ENCODE measurements at regions not wholly inside any gene's neighbourhood (a gene's known extent, or its start where the extent isn't known, plus 50 kb on each side); places are given as distances from the start of the nearest gene placed in this dataset.

GRCh38 chr5:6273090-6273735 lies 105.1 kb downstream of the MED10 start:
- no peak for DNase-seq
- TF ChIP-seq EZH2 (optimal IDR thresholded peaks at IDR 0.05; ENCODE audit: low read depth, low read length), result no peak
- TF ChIP-seq EZH2phosphoT487 (IDR thresholded peaks at IDR 0.05; ENCODE audit: low read length), result no peak
- Histone ChIP-seq H3K27me3 (replicated peaks; ENCODE audit: insufficient read depth, low read length) (no peaks in the 10 kb centered on the region), H3K4me3 (ENCODE audit: low read length) (no peak overlapping the region), H3F3A (ENCODE audit: insufficient read depth, low read length) (no peaks in the 10 kb centered on the region), H3K9me2 (replicated peaks; ENCODE audit: insufficient read depth, low read length) (no peaks in the 10 kb centered on the region), H3K36me3 (replicated peaks; ENCODE audit: insufficient read depth, low read length) (no peaks in the 10 kb centered on the region), H2AFZ (ENCODE audit: low read length) (no peak overlapping the region), H3K4me1 (ENCODE audit: low read length) (peaks cover under 1% of the 10 kb centered on the region; the same call in 1 of the 2 replicates), H3K9me3 (replicated peaks; ENCODE audit: insufficient read depth, low read length) (no peaks in the 10 kb centered on the region), H4K20me1 (ENCODE audit: insufficient read depth, low read length) (no peaks in the 10 kb centered on the region), H3K4me2 (ENCODE audit: low read depth, low read length) (no peak overlapping the region), H3K9ac (ENCODE audit: low read length) (no peak overlapping the region), H3K79me2 (ENCODE audit: low read length) (no peaks in the 10 kb centered on the region), H3K27ac (ENCODE audit: low read length) (no peak overlapping the region)

- Histone ChIP-seq H3K36me3 (replicated peaks; ENCODE audit: insufficient read depth, low read length) (no peaks in the 10 kb centered on the region), H3K9me2 (replicated peaks; ENCODE audit: insufficient read depth, low read length) (no peaks in the 10 kb centered on the region), H3F3A (ENCODE audit: insufficient read depth, low read length) (no peaks in the 10 kb centered on the region), H3K4me1 (ENCODE audit: low read length) (peaks cover 25% of the 10 kb centered on the region), H3K4me2 (ENCODE audit: low read depth, low read length) (no peak overlapping the region), H2AFZ (ENCODE audit: low read length) (no peak overlapping the region), H3K79me2 (ENCODE audit: low read length) (no peaks in the 10 kb centered on the region), H4K20me1 (ENCODE audit: insufficient read depth, low read length) (no peaks in the 10 kb centered on the region), H3K9ac (ENCODE audit: low read length) (no peak overlapping the region), H3K27me3 (replicated peaks; ENCODE audit: insufficient read depth, low read length) (no peaks in the 10 kb centered on the region), H3K4me3 (ENCODE audit: low read length) (no peak overlapping the region), H3K27ac (ENCODE audit: low read length) (no peak overlapping the region), H3K9me3 (replicated peaks; ENCODE audit: insufficient read depth, low read length) (no peaks in the 10 kb centered on the region)
- TF ChIP-seq CTCF (IDR thresholded peaks at IDR 0.05; ENCODE audit: low read length) (no peak), EZH2 (optimal IDR thresholded peaks at IDR 0.05; ENCODE audit: low read depth, low read length) (no peak), EZH2phosphoT487 (IDR thresholded peaks at IDR 0.05; ENCODE audit: low read length) (no peak)
- DNase-seq, result no peak
Observed at GRCh38 chr5:6269925-6270324, 108.4 kb downstream of the MED10 start.

- H3K4me1 ChIP-seq (ENCODE audit: low read length), result peaks cover 25% of the 10 kb centered on the region
- H3K9me2 ChIP-seq (replicated peaks; ENCODE audit: insufficient read depth, low read length), result no peaks in the 10 kb centered on the region
- H3K27me3 ChIP-seq (replicated peaks; ENCODE audit: insufficient read depth, low read length), result no peaks in the 10 kb centered on the region
- H3K27ac ChIP-seq (ENCODE audit: low read length), result peak overlapping the region; percentile 32; the same call in 1 of the 2 replicates
- H3K36me3 ChIP-seq (replicated peaks; ENCODE audit: insufficient read depth, low read length), result no peaks in the 10 kb centered on the region
- DNase-seq, result peak; percentile 59
- H3K4me2 ChIP-seq (ENCODE audit: low read depth, low read length), result peak overlapping the region; percentile 26
- no peaks in the 10 kb centered on the region for H3K9me3 ChIP-seq (replicated peaks; ENCODE audit: insufficient read depth, low read length)
- no peak overlapping the region for H3K4me3 ChIP-seq (ENCODE audit: low read length)
- TF ChIP-seq EZH2 (optimal IDR thresholded peaks at IDR 0.05; ENCODE audit: low read depth, low read length), result no peak
- no peak for TF ChIP-seq CTCF (IDR thresholded peaks at IDR 0.05; ENCODE audit: low read length)
- no peak for TF ChIP-seq EZH2phosphoT487 (IDR thresholded peaks at IDR 0.05; ENCODE audit: low read length)
- no peak overlapping the region for H3K9ac ChIP-seq (ENCODE audit: low read length)
- H4K20me1 ChIP-seq (ENCODE audit: insufficient read depth, low read length), result no peaks in the 10 kb centered on the region
- H3F3A ChIP-seq (ENCODE audit: insufficient read depth, low read length), result no peaks in the 10 kb centered on the region
- no peak overlapping the region for H2AFZ ChIP-seq (ENCODE audit: low read length)
- no peaks in the 10 kb centered on the region for H3K79me2 ChIP-seq (ENCODE audit: low read length)
Observed at GRCh38 chr5:6266671-6267197, 111.6 kb downstream of the MED10 start.

GRCh38 chr5:6264394-6264793 lies 114.0 kb downstream of the MED10 start:
- Histone ChIP-seq H3K27ac (ENCODE audit: low read length) (no peak overlapping the region), H3K9ac (ENCODE audit: low read length) (no peak overlapping the region), H3K79me2 (ENCODE audit: low read length) (no peaks in the 10 kb centered on the region), H3K27me3 (replicated peaks; ENCODE audit: insufficient read depth, low read length) (no peaks in the 10 kb centered on the region), H3K36me3 (replicated peaks; ENCODE audit: insufficient read depth, low read length) (no peaks in the 10 kb centered on the region), H3K9me3 (replicated peaks; ENCODE audit: insufficient read depth, low read length) (no peaks in the 10 kb centered on the region), H3K9me2 (replicated peaks; ENCODE audit: insufficient read depth, low read length) (no peaks in the 10 kb centered on the region), H2AFZ (ENCODE audit: low read length) (no peak overlapping the region), H3K4me2 (ENCODE audit: low read depth, low read length) (no peak overlapping the region), H3F3A (ENCODE audit: insufficient read depth, low read length) (no peaks in the 10 kb centered on the region), H3K4me1 (ENCODE audit: low read length) (peaks cover 25% of the 10 kb centered on the region), H4K20me1 (ENCODE audit: insufficient read depth, low read length) (no peaks in the 10 kb centered on the region), H3K4me3 (ENCODE audit: low read length) (no peak overlapping the region)
- TF ChIP-seq EZH2 (optimal IDR thresholded peaks at IDR 0.05; ENCODE audit: low read depth, low read length), result no peak
- TF ChIP-seq CTCF (IDR thresholded peaks at IDR 0.05; ENCODE audit: low read length), result no peak
- no peak for TF ChIP-seq EZH2phosphoT487 (IDR thresholded peaks at IDR 0.05; ENCODE audit: low read length)
- DNase-seq, result no peak

All from MM.1S (cell line).